ENCODE measurements at regions not wholly inside any gene's neighbourhood (a gene's known extent, or its start where the extent isn't known, plus 50 kb on each side); places are given as distances from the start of the nearest gene placed in this dataset.

- TF ChIP-seq ZNF609 (CRISPR knock-in tag; IDR thresholded peaks at IDR 0.05; ENCODE audit: borderline replicate concordance), result no peak
- TF ChIP-seq ZNF431 (CRISPR knock-in tag; IDR thresholded peaks at IDR 0.05), result no peak
Observed at GRCh38 chr6:19052219-19052618, 665.1 kb downstream of the RNF144B start (continued).

GRCh38 chr6:19059102-19059501 lies 672.0 kb downstream of the RNF144B start:
- Histone ChIP-seq H3K4me3 (no peak overlapping the region), H3K36me3 (ENCODE audit: control insufficient read depth, insufficient read depth, low read length) (no peaks in the 10 kb centered on the region), H3K9me1 (ENCODE audit: control insufficient read depth, insufficient read depth, low read length) (no peaks in the 10 kb centered on the region), H2AFZ (ENCODE audit: low read depth, low read length) (no peak overlapping the region), H4K20me1 (replicated peaks; ENCODE audit: control insufficient read depth, insufficient read depth, low read length) (no peaks in the 10 kb centered on the region), H3K27ac (ENCODE audit: extremely low read depth, low read depth, low read length) (no peak overlapping the region), H3K79me2 (ENCODE audit: control insufficient read depth, insufficient read depth, low read length) (no peaks in the 10 kb centered on the region), H3K27me3 (ENCODE audit: control insufficient read depth in 2 of 2, insufficient read depth in 2 of 2, low read length in 2 of 2) (no peaks in the 10 kb centered on the region), H3K4me1 (replicated peaks in 1 of 2; ENCODE audit: control insufficient read depth in 2 of 2, insufficient read depth in 2 of 2, low read length in 2 of 2) (no peaks in the 10 kb centered on the region), H3K9me3 (replicated peaks; ENCODE audit: control insufficient read depth, insufficient read depth, low read depth, low read length) (no peaks in the 10 kb centered on the region; the same call in 1 of the 2 replicates), H3K4me2 (ENCODE audit: insufficient read depth, low read length) (no peak overlapping the region), H3K9ac (ENCODE audit: insufficient read depth in 1 of 2, low read depth in 2 of 2, low read length in 2 of 2) (no peak overlapping the region)
- 1% methylated on average over 4 of the region's 4 CpGs for WGBS (ENCODE audit: insufficient coverage, low coverage, missing lambda C conversion rate)
- CTCF ChIA-PET (ENCODE audit: low intra/inter-chr PET ratio), result no interaction called here
- DNase-seq (ENCODE audit: extremely low read depth in 1 of 4, low spot score in 3 of 4), result no peak
- in situ Hi-C loops (cut with MboI), result no loop called here
- POLR2A ChIA-PET, result no interaction called here
- no peak for FAIRE-seq
- intact Hi-C loops (cut with micrococcal nuclease), result no loop called here
- BruUV-seq (replicated peaks), result no TSS peak
- ATAC-seq, result no peak
- TF ChIP-seq STAT5A (IDR thresholded peaks at IDR 0.05; ENCODE audit: borderline replicate concordance, low read length) (no peak), MGA (IDR thresholded peaks at IDR 0.05) (no peak), ZNF41 (CRISPR knock-in tag; conservative IDR thresholded peaks at IDR 0.05) (no peak)
